Central memory CD8-positive, alpha-beta T cell (primary cell): ENCODE measurements at regions not wholly inside any gene's neighbourhood (a gene's known extent, or its start where the extent isn't known, plus 50 kb on each side); places are given as distances from the start of the nearest gene placed in this dataset.
"Not testable (repeated sequence)": the region's sequence is repeated elsewhere in the genome, so short reads cannot be mapped to it uniquely, and the experiment has no call there.

Experiments used
- ATAC-seq: fragments of 150-1000 bp; cut with Tn5 transposase; replicated peaks from 2 replicates; pipeline ENCODE4 v1.10.0; 2022; ENCODE audit warnings: mild to moderate bottlenecking, moderate FRiP score, moderate number of reproducible peaks; ENCODE audit not compliant: poor library complexity, severe bottlenecking; ENCODE audit errors: extremely low read depth
- DNase-seq, 2 donors: peaks; one replicate each; pipeline ENCODE4 v3.0.0; 2021; ENCODE audit warnings: low spot score in 2 of 2
- H3K27ac Mint-ChIP-seq: one replicate; pipeline ENCODE4 v1.8.0; 2022; ENCODE audit warnings: low read depth, mild to moderate bottlenecking, moderate library complexity, mixed read lengths
- H3K27me3 Mint-ChIP-seq: one replicate; pipeline ENCODE4 v1.8.0; 2022; ENCODE audit warnings: mixed read lengths
- H3K36me3 Mint-ChIP-seq: one replicate; pipeline ENCODE4 v1.8.0; 2022; ENCODE audit warnings: mild to moderate bottlenecking, moderate library complexity, mixed read lengths; ENCODE audit not compliant: insufficient read depth
- H3K4me1 Mint-ChIP-seq: one replicate; pipeline ENCODE4 v1.8.0; 2022; ENCODE audit warnings: mixed read lengths
- H3K4me3 Mint-ChIP-seq: one replicate; pipeline ENCODE4 v1.8.0; 2022; ENCODE audit warnings: mild to moderate bottlenecking, moderate library complexity, mixed read lengths
- H3K9me3 Mint-ChIP-seq: one replicate; pipeline ENCODE4 v1.8.0; 2022; ENCODE audit warnings: mixed read lengths

- Mint-ChIP-seq H3K36me3 (no peaks in the 10 kb centered on the region), H3K27me3 (no peaks in the 10 kb centered on the region), H3K9me3 (no peaks in the 10 kb centered on the region), H3K4me3 (no peak overlapping the region), H3K27ac (no peak overlapping the region), H3K4me1 (no peaks in the 10 kb centered on the region)
- ATAC-seq (no peak), DNase-seq (no peak)
Measured at GRCh38 chr11:45396394-45396793, 110.3 kb upstream of the SYT13 start.

- H3K4me1 Mint-ChIP-seq: no peaks in the 10 kb centered on the region
- ATAC-seq (no peak), DNase-seq (no peak)
- no peaks in the 10 kb centered on the region for H3K36me3 Mint-ChIP-seq
- no peak overlapping the region for H3K27ac Mint-ChIP-seq
- no peak overlapping the region for H3K4me3 Mint-ChIP-seq
- H3K9me3 Mint-ChIP-seq: no peaks in the 10 kb centered on the region
- H3K27me3 Mint-ChIP-seq: no peaks in the 10 kb centered on the region
Measured at GRCh38 chr11:45395947-45396346, 109.8 kb upstream of the SYT13 start.

- ATAC-seq (no peak), DNase-seq (no peak)
- Mint-ChIP-seq H3K27ac (no peak overlapping the region), H3K4me1 (no peaks in the 10 kb centered on the region), H3K4me3 (no peak overlapping the region), H3K36me3 (no peaks in the 10 kb centered on the region), H3K27me3 (no peaks in the 10 kb centered on the region), H3K9me3 (no peaks in the 10 kb centered on the region)
Measured at GRCh38 chr11:45395421-45395820, 109.3 kb upstream of the SYT13 start.

GRCh38 chr11:45394294-45395085 is 108.3 kb upstream of the SYT13 start:
- H3K4me3 Mint-ChIP-seq: no peak overlapping the region
- H3K9me3 Mint-ChIP-seq: no peaks in the 10 kb centered on the region
- no peak overlapping the region for H3K27ac Mint-ChIP-seq
- ATAC-seq (no peak), DNase-seq (no peak)
- H3K4me1 Mint-ChIP-seq: no peaks in the 10 kb centered on the region
- no peaks in the 10 kb centered on the region for H3K36me3 Mint-ChIP-seq
- no peaks in the 10 kb centered on the region for H3K27me3 Mint-ChIP-seq

- Mint-ChIP-seq H3K27ac (no peak overlapping the region), H3K4me3 (no peak overlapping the region), H3K9me3 (no peaks in the 10 kb centered on the region), H3K4me1 (no peaks in the 10 kb centered on the region), H3K27me3 (no peaks in the 10 kb centered on the region), H3K36me3 (no peaks in the 10 kb centered on the region)
- ATAC-seq (no peak), DNase-seq (no peak)
Measured at GRCh38 chr11:45393826-45394225, 107.7 kb upstream of the SYT13 start.

GRCh38 chr11:45393334-45393733 is 107.2 kb upstream of the SYT13 start:
- DNase-seq: no peak
- H3K27ac Mint-ChIP-seq: no peak overlapping the region
- H3K36me3 Mint-ChIP-seq: no peaks in the 10 kb centered on the region
- H3K9me3 Mint-ChIP-seq: no peaks in the 10 kb centered on the region
- H3K4me3 Mint-ChIP-seq: no peak overlapping the region
- no peaks in the 10 kb centered on the region for H3K27me3 Mint-ChIP-seq
- no peaks in the 10 kb centered on the region for H3K4me1 Mint-ChIP-seq
- ATAC-seq: no peak

GRCh38 chr11:45392591-45393091 is 106.5 kb upstream of the SYT13 start:
- ATAC-seq (no peak), DNase-seq (no peak)
- H3K27me3 Mint-ChIP-seq: no peaks in the 10 kb centered on the region
- H3K4me3 Mint-ChIP-seq: no peak overlapping the region
- H3K9me3 Mint-ChIP-seq: no peaks in the 10 kb centered on the region
- H3K27ac Mint-ChIP-seq: no peak overlapping the region
- H3K4me1 Mint-ChIP-seq: no peaks in the 10 kb centered on the region
- peaks cover 2% of the 10 kb centered on the region for H3K36me3 Mint-ChIP-seq

GRCh38 chr11:45392154-45392553 is 106.0 kb upstream of the SYT13 start:
- ATAC-seq: no peak
- Mint-ChIP-seq H3K27ac (no peak overlapping the region), H3K27me3 (no peaks in the 10 kb centered on the region), H3K9me3 (no peaks in the 10 kb centered on the region), H3K4me3 (no peak overlapping the region), H3K4me1 (no peaks in the 10 kb centered on the region), H3K36me3 (peaks cover 2% of the 10 kb centered on the region)
- no peak for DNase-seq

- Mint-ChIP-seq H3K27ac (no peak overlapping the region), H3K4me3 (no peak overlapping the region), H3K4me1 (no peaks in the 10 kb centered on the region), H3K9me3 (no peaks in the 10 kb centered on the region), H3K27me3 (no peaks in the 10 kb centered on the region), H3K36me3 (peaks cover 2% of the 10 kb centered on the region)
- ATAC-seq (no peak), DNase-seq (no peak)
Measured at GRCh38 chr11:45391168-45391850, 105.2 kb upstream of the SYT13 start.

GRCh38 chr11:45390407-45390806 is 104.3 kb upstream of the SYT13 start:
- ATAC-seq (no peak), DNase-seq (no peak)
- Mint-ChIP-seq H3K9me3 (no peaks in the 10 kb centered on the region), H3K27me3 (no peaks in the 10 kb centered on the region), H3K4me1 (peaks cover 5% of the 10 kb centered on the region), H3K27ac (no peak overlapping the region), H3K36me3 (peaks cover 2% of the 10 kb centered on the region), H3K4me3 (no peak overlapping the region)

GRCh38 chr11:45388472-45388871 is 102.3 kb upstream of the SYT13 start:
- no peak overlapping the region for H3K27ac Mint-ChIP-seq
- H3K4me1 Mint-ChIP-seq: peaks cover 15% of the 10 kb centered on the region
- no peaks in the 10 kb centered on the region for H3K27me3 Mint-ChIP-seq
- H3K9me3 Mint-ChIP-seq: no peaks in the 10 kb centered on the region
- H3K4me3 Mint-ChIP-seq: no peak overlapping the region
- no peak for DNase-seq
- H3K36me3 Mint-ChIP-seq: peaks cover 2% of the 10 kb centered on the region
- ATAC-seq: no peak

GRCh38 chr11:45387885-45388284 is 101.7 kb upstream of the SYT13 start:
- H3K4me1 Mint-ChIP-seq: peaks cover 19% of the 10 kb centered on the region
- H3K36me3 Mint-ChIP-seq, H3K9me3 Mint-ChIP-seq, DNase-seq, H3K4me3 Mint-ChIP-seq, ATAC-seq, H3K27me3 Mint-ChIP-seq, H3K27ac Mint-ChIP-seq: not testable (repeated sequence)

- H3K4me1 Mint-ChIP-seq: peaks cover 27% of the 10 kb centered on the region
- ATAC-seq: no peak
- H3K9me3 Mint-ChIP-seq: no peaks in the 10 kb centered on the region
- no peak overlapping the region for H3K27ac Mint-ChIP-seq
- no peaks in the 10 kb centered on the region for H3K27me3 Mint-ChIP-seq
- no peak overlapping the region for H3K4me3 Mint-ChIP-seq
- peaks cover 2% of the 10 kb centered on the region for H3K36me3 Mint-ChIP-seq
- no peak for DNase-seq
Measured at GRCh38 chr11:45386972-45387371, 100.8 kb upstream of the SYT13 start.
